GM23248 (cell line): ENCODE measurements at regions not wholly inside any gene's neighbourhood (a gene's known extent, or its start where the extent isn't known, plus 50 kb on each side); places are given as distances from the start of the nearest gene placed in this dataset.

ENCODE experiments used
- EZH2 ChIP-seq: fragments of 200-600 bp; sonication (generic); IDR thresholded peaks from 2 replicates; pipeline ENCODE4 v1.6.1; 2018; ENCODE audit warnings: antibody characterized with exemption, mild to moderate bottlenecking; ENCODE audit not compliant: insufficient read depth, poor library complexity, severe bottlenecking
- EZH2phosphoT487 ChIP-seq: fragments of 200-600 bp; sonication (generic); IDR thresholded peaks from 2 replicates; pipeline ENCODE4 v1.6.1; 2018; ENCODE audit warnings: antibody characterized with exemption, moderate library complexity, mild to moderate bottlenecking, low read depth; ENCODE audit not compliant: insufficient read depth

DNA sequence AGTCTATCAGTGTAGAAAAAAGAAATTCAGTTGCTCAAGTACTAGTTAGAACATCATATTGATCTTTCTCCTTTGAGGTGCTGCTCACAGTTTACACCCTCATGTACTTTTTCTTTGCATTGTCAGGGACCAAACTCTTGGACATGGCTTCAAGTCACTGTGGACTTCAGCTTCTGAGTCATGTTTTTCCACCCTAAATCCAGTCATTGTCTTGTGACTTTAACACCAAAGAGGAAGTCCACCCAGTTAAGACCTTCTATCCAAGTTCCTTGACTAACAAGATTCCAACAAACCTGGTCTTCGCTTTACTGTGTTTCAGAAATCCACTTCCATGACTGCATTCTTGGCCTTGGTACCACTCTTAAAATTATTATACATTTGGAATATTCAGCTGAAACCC, 206.7 kb upstream of the ARGLU1 start:
- TF ChIP-seq EZH2 (no peak), EZH2phosphoT487 (no peak)
